ENCODE measurements at regions not wholly inside any gene's neighbourhood (a gene's known extent, or its start where the extent isn't known, plus 50 kb on each side); places are given as distances from the start of the nearest gene placed in this dataset.

GRCh38 chr13:107721125-107721869 lies 494.0 kb downstream of the LIG4 start:
- POLR2A ChIA-PET = no interaction called here
- no peak for ATAC-seq

GRCh38 chr13:107716741-107717140 lies 498.6 kb downstream of the LIG4 start:
- H3K27ac Mint-ChIP-seq = no peak overlapping the region
- no peaks in the 10 kb centered on the region for H3K36me3 Mint-ChIP-seq
- no peak for DNase-seq
- H3K9me3 Mint-ChIP-seq = peaks cover 0 to 14% (median 2%) of the 10 kb centered on the region in 9 donors
- ATAC-seq = no peak
- peaks cover 0 to 8% (median 2%) of the 10 kb centered on the region in 5 donors for H3K27me3 Mint-ChIP-seq
- peaks cover 0 to 2% (median 0%) of the 10 kb centered on the region in 4 donors for H3K4me1 Mint-ChIP-seq
- POLR2A ChIA-PET = no interaction called here
- H3K4me3 Mint-ChIP-seq = no peak overlapping the region

More at GRCh38 chr13:107721125-107721869, 494.0 kb downstream of the LIG4 start:
- Mint-ChIP-seq H3K27me3 (peaks cover 0 to 8% (median 2%) of the 10 kb centered on the region in 5 donors), H3K36me3 (no peaks in the 10 kb centered on the region), H3K4me3 (no peak overlapping the region), H3K9me3 (peaks cover 0 to 14% (median 5%) of the 10 kb centered on the region in 9 donors), H3K4me1 (peaks cover 0 to 2% (median 0%) of the 10 kb centered on the region in 4 donors), H3K27ac (no peak overlapping the region)
- no peak for DNase-seq

- ATAC-seq (no peak), DNase-seq (no peak)
- H3K36me3 Mint-ChIP-seq = no peaks in the 10 kb centered on the region
- peaks cover 0 to 14% (median 2%) of the 10 kb centered on the region in 9 donors for H3K9me3 Mint-ChIP-seq
- H3K4me1 Mint-ChIP-seq = no peaks in the 10 kb centered on the region
- POLR2A ChIA-PET = no interaction called here
- H3K27ac Mint-ChIP-seq = no peak overlapping the region
- peaks cover 0 to 8% (median 2%) of the 10 kb centered on the region in 5 donors for H3K27me3 Mint-ChIP-seq
- H3K4me3 Mint-ChIP-seq = no peak overlapping the region
These were observed 499.1 kb downstream of the LIG4 start for GRCh38 chr13:107716241-107716640.

- Mint-ChIP-seq H3K4me3 (no peak overlapping the region), H3K27me3 (peaks cover 0 to 8% (median 2%) of the 10 kb centered on the region in 5 donors), H3K27ac (no peak overlapping the region), H3K9me3 (peaks cover 0 to 14% (median 2%) of the 10 kb centered on the region in 9 donors), H3K4me1 (no peaks in the 10 kb centered on the region), H3K36me3 (no peaks in the 10 kb centered on the region)
- POLR2A ChIA-PET = no interaction called here
- ATAC-seq = no peak
- no peak for DNase-seq
These were observed 499.8 kb downstream of the LIG4 start for GRCh38 chr13:107715496-107715895.

- Mint-ChIP-seq H3K27me3 (peaks cover 0 to 2% (median 0%) of the 10 kb centered on the region in 5 donors), H3K9me3 (peaks cover 0 to 8% (median 0%) of the 10 kb centered on the region in 9 donors), H3K4me3 (no peak overlapping the region), H3K36me3 (no peaks in the 10 kb centered on the region), H3K27ac (no peak overlapping the region), H3K4me1 (no peaks in the 10 kb centered on the region)
- POLR2A ChIA-PET = no interaction called here
- DNase-seq (no peak), ATAC-seq (no peak)
These were observed 502.0 kb downstream of the LIG4 start for GRCh38 chr13:107713314-107713713.

GRCh38 chr13:107712145-107712860 lies 503.0 kb downstream of the LIG4 start:
- no peak overlapping the region for H3K27ac Mint-ChIP-seq
- H3K27me3 Mint-ChIP-seq = peaks cover 0 to under 1% (median 0%) of the 10 kb centered on the region in 5 donors
- no peaks in the 10 kb centered on the region for H3K4me1 Mint-ChIP-seq
- DNase-seq (no peak), ATAC-seq (no peak)
- POLR2A ChIA-PET = interaction anchor here (0.6 kb wide), 1 partner anchor 79 kb away, joined by 5 read pairs; no protein-coding TSS in a partner anchor
- peaks cover 0 to 8% (median 0%) of the 10 kb centered on the region in 9 donors for H3K9me3 Mint-ChIP-seq
- H3K4me3 Mint-ChIP-seq = no peak overlapping the region
- H3K36me3 Mint-ChIP-seq = no peaks in the 10 kb centered on the region

- ATAC-seq (no peak), DNase-seq (no peak)
- no peak overlapping the region for H3K4me3 Mint-ChIP-seq
- H3K9me3 Mint-ChIP-seq = peaks cover 0 to 9% (median 2%) of the 10 kb centered on the region in 9 donors
- POLR2A ChIA-PET = no interaction called here
- peaks cover 0 to 5% (median 0%) of the 10 kb centered on the region in 3 donors for H3K36me3 Mint-ChIP-seq
- H3K4me1 Mint-ChIP-seq = no peaks in the 10 kb centered on the region
- no peak overlapping the region for H3K27ac Mint-ChIP-seq
- H3K27me3 Mint-ChIP-seq = peaks cover 0 to 3% (median 0%) of the 10 kb centered on the region in 5 donors
These were observed 525.2 kb downstream of the LIG4 start for GRCh38 chr13:107690181-107690580.

- Mint-ChIP-seq H3K36me3 (peaks cover 0 to 5% (median 0%) of the 10 kb centered on the region in 3 donors), H3K27me3 (peaks cover 0 to 11% (median 0%) of the 10 kb centered on the region in 5 donors), H3K27ac (no peak overlapping the region), H3K9me3 (peaks cover 0 to 12% (median 0%) of the 10 kb centered on the region in 9 donors), H3K4me1 (peaks cover 0 to 2% (median 0%) of the 10 kb centered on the region in 4 donors), H3K4me3 (no peak overlapping the region)
- POLR2A ChIA-PET = no interaction called here
- ATAC-seq (no peak), DNase-seq (no peak)
These were observed 529.5 kb downstream of the LIG4 start for GRCh38 chr13:107685876-107686275.

GRCh38 chr13:107681600-107681999 lies 533.7 kb downstream of the LIG4 start:
- H3K27me3 Mint-ChIP-seq = peaks cover 0 to 11% (median 0%) of the 10 kb centered on the region in 5 donors
- POLR2A ChIA-PET = no interaction called here
- H3K4me3 Mint-ChIP-seq = no peak overlapping the region
- H3K9me3 Mint-ChIP-seq = peaks cover 0 to 11% (median 0%) of the 10 kb centered on the region in 9 donors
- H3K4me1 Mint-ChIP-seq = peaks cover 0 to 2% (median 0%) of the 10 kb centered on the region in 4 donors
- peaks cover 0 to 5% (median 0%) of the 10 kb centered on the region in 3 donors for H3K36me3 Mint-ChIP-seq
- H3K27ac Mint-ChIP-seq = no peak overlapping the region
- no peak for DNase-seq
- ATAC-seq = no peak

- Mint-ChIP-seq H3K4me1 (peaks cover 0 to 2% (median 0%) of the 10 kb centered on the region in 4 donors), H3K36me3 (no peaks in the 10 kb centered on the region), H3K27me3 (peaks cover 0 to 14% (median 0%) of the 10 kb centered on the region in 5 donors), H3K4me3 (no peak overlapping the region), H3K27ac (no peak overlapping the region), H3K9me3 (peaks cover 0 to 6% (median 2%) of the 10 kb centered on the region in 9 donors)
- POLR2A ChIA-PET = no interaction called here
- no peak for ATAC-seq
- DNase-seq = no peak
These were observed 535.2 kb downstream of the LIG4 start for GRCh38 chr13:107680115-107680514.

- Mint-ChIP-seq H3K9me3 (peaks cover 0 to 10% (median 3%) of the 10 kb centered on the region in 9 donors), H3K4me3 (no peak overlapping the region), H3K27me3 (peaks cover 0 to 9% (median 0%) of the 10 kb centered on the region in 5 donors), H3K36me3 (no peaks in the 10 kb centered on the region), H3K27ac (no peak overlapping the region), H3K4me1 (no peaks in the 10 kb centered on the region)
- POLR2A ChIA-PET = no interaction called here
- ATAC-seq (no peak), DNase-seq (no peak)
These were observed 537.2 kb downstream of the LIG4 start for GRCh38 chr13:107678075-107678689.

GRCh38 chr13:107675847-107676550 lies 539.3 kb downstream of the LIG4 start:
- no peaks in the 10 kb centered on the region for H3K36me3 Mint-ChIP-seq
- no peak overlapping the region for H3K4me3 Mint-ChIP-seq
- H3K27me3 Mint-ChIP-seq = peaks cover 0 to 3% (median 0%) of the 10 kb centered on the region in 5 donors
- POLR2A ChIA-PET = no interaction called here
- peaks cover 0 to 15% (median 3%) of the 10 kb centered on the region in 9 donors for H3K9me3 Mint-ChIP-seq
- no peak for DNase-seq
- no peaks in the 10 kb centered on the region for H3K4me1 Mint-ChIP-seq
- ATAC-seq = no peak
- H3K27ac Mint-ChIP-seq = no peak overlapping the region

Data from naive thymus-derived CD8-positive, alpha-beta T cell (primary cell).